Anterior cingulate cortex (tissue), 58 donors: ENCODE measurements at regions not wholly inside any gene's neighbourhood (a gene's known extent, or its start where the extent isn't known, plus 50 kb on each side); places are given as distances from the start of the nearest gene placed in this dataset.
A peak's percentile ranks its signal among the peaks of the same experiment; 100 is the strongest.
"Not testable (repeated sequence)": the region's sequence is repeated elsewhere in the genome, so short reads cannot be mapped to it uniquely, and the experiment has no call there.

ENCODE experiments used
- DNase-seq, 58 donors: peaks; one replicate each; lab custom pipeline; 2025; lab: John Stamatoyannopoulos, UW

GRCh38 chr5:58161889-58162288 lies 298.0 kb downstream of the PLK2 start:
- DNase-seq = not testable (repeated sequence)

- DNase-seq = peak in 44 of 58 donors; percentile 1 to 74 (median 28)
Observed at GRCh38 chr5:58156973-58157701, 302.7 kb downstream of the PLK2 start.

- peak in 49 of 58 donors; percentile 3 to 83 (median 44) for DNase-seq
Observed at GRCh38 chr5:58156361-58156760, 303.5 kb downstream of the PLK2 start.

- no peak for DNase-seq
Observed at GRCh38 chr5:58153255-58153654, 306.6 kb downstream of the PLK2 start.

GRCh38 chr5:58151414-58151813 lies 308.5 kb downstream of the PLK2 start:
- DNase-seq = no peak

- DNase-seq = no peak
Observed at GRCh38 chr5:58150926-58151325, 309.0 kb downstream of the PLK2 start.

- no peak for DNase-seq
Observed at GRCh38 chr5:58149746-58150145, 310.1 kb downstream of the PLK2 start.

- DNase-seq = no peak
Observed at GRCh38 chr5:58149345-58149744, 310.5 kb downstream of the PLK2 start.

- DNase-seq = no peak
Observed at GRCh38 chr5:58148254-58148775, 311.6 kb downstream of the PLK2 start.

- DNase-seq = no peak
Observed at GRCh38 chr5:58145397-58145934, 314.4 kb downstream of the PLK2 start.

- DNase-seq = no peak
Observed at GRCh38 chr5:58143727-58144126, 316.2 kb downstream of the PLK2 start.

- no peak for DNase-seq
Observed at GRCh38 chr5:58143181-58143580, 316.7 kb downstream of the PLK2 start.

- no peak for DNase-seq
Observed at GRCh38 chr5:58138791-58139190, 321.1 kb downstream of the PLK2 start.

- DNase-seq = no peak
Observed at GRCh38 chr5:58136406-58136805, 323.5 kb downstream of the PLK2 start.

- no peak for DNase-seq
Observed at GRCh38 chr5:58135571-58136335, 324.1 kb downstream of the PLK2 start.

GRCh38 chr5:58133631-58134296 lies 326.1 kb downstream of the PLK2 start:
- DNase-seq = peak in 1 of 58 donors; percentile 11

GRCh38 chr5:58133216-58133615 lies 326.7 kb downstream of the PLK2 start:
- no peak for DNase-seq

GRCh38 chr5:58127255-58128220 lies 332.3 kb downstream of the PLK2 start:
- no peak for DNase-seq

- DNase-seq = no peak
Observed at GRCh38 chr5:58123501-58123900, 336.4 kb downstream of the PLK2 start.
